ENCODE measurements at regions not wholly inside any gene's neighbourhood (a gene's known extent, or its start where the extent isn't known, plus 50 kb on each side); places are given as distances from the start of the nearest gene placed in this dataset.
"Not testable (repeated sequence)": the region's sequence is repeated elsewhere in the genome, so short reads cannot be mapped to it uniquely, and the experiment has no call there.

DNA sequence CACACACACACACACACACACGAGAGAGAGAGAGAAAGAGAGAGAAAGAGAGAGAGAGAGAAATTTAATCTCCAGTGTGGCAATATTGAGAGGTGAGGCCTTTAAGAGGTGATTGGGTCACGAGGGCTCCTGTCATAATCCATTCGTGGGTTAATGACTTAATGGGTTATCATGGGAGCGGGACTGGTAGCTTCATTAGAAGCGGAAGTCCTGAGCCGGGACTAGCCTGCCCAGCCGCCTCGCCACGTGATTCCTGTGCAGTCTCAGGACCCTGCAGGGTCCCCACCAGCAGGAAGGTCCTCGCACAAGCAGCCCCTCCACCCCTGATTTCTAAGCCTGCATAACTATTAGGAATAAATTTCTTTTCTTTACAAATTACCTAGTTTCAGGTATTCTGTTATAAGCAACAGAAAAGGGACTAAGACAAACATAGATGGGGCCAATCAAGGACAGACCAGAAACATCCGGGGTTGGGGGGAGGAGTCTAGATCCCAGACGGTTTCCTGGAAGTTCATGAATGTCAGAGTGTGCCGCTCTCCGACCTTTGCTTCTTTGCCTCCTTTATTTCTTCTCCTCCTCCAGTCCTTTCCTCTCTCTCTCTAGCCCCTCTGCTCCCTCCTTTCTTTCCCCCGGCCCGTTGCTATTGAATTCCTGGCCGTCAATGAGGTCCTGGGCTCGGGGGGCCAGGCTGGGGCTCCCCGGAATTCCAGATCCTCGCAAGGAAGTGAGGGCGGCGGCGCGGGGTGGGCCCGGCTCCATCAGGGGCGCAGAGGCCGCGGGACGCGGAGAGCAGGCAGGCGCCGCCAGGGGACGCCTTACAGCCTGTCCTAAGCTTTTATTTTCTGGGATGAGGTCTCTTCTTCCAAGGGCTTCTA, 146.8 kb downstream of the CYP26A1 start:
- H3K27me3 ChIP-seq (ENCODE audit: low read depth): no peaks in the 10 kb centered on the region
- H3K4me3 ChIP-seq: no peak overlapping the region
- in situ Hi-C loops (cut with MboI; ENCODE audit: low sequenced_read_pairs): no loop called here
- no peak for DNase-seq (ENCODE audit: low spot score in 2 of 2)
- H3K4me1 ChIP-seq: no peaks in the 10 kb centered on the region
- H3K36me3 ChIP-seq (replicated peaks): no peaks in the 10 kb centered on the region
- H3K9me3 ChIP-seq: no peaks in the 10 kb centered on the region

DNA sequence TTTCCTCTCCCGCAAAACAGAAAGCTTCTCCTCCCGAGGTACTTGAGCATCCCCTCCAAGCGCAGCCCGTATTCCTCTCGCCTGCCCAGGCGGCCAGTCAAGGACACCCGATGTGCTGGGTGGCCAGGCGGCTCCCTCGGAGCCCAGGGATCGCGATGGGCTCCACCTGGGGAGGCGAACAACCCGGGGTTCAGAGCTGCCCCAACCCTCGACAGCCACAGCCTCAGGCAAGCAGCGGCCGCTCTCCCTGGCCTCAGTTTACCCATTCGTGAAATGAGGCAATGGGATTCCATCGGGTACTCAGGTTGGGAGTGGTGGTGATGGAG, 147.4 kb downstream of the CYP26A1 start:
- in situ Hi-C loops (cut with MboI; ENCODE audit: low sequenced_read_pairs): no loop called here
- no peak for DNase-seq (ENCODE audit: low spot score in 2 of 2)
- no peaks in the 10 kb centered on the region for H3K9me3 ChIP-seq

DNA sequence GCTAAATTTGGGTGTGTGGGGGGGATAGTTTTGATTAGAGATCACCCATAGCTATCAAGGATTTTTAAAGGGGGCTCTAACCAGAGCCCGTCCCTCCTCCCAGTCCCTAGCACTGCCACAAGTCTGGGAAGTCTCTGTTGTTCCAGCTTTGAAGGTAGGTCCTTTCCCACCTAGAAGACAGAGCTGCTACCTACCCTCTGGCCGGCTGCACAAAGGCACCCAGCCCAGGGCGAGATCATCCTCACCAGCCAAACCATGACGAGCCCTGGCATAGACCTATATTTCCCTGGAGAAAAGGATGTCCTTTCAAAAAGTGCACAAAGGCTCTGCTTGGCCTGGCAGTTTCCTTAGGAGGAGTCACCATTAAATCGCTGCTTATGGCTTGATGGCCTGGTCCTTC, 147.8 kb downstream of the CYP26A1 start:
- no peak for DNase-seq (ENCODE audit: low spot score in 2 of 2)
- H3K27me3 ChIP-seq (ENCODE audit: low read depth): no peaks in the 10 kb centered on the region
- no peaks in the 10 kb centered on the region for H3K4me1 ChIP-seq
- H3K9me3 ChIP-seq: no peaks in the 10 kb centered on the region
- no peaks in the 10 kb centered on the region for H3K36me3 ChIP-seq (replicated peaks)
- H3K4me3 ChIP-seq: no peak overlapping the region
- in situ Hi-C loops (cut with MboI; ENCODE audit: low sequenced_read_pairs): no loop called here

More for the DNA sequence above, 147.4 kb downstream of the CYP26A1 start:
- Histone ChIP-seq H3K27me3 (ENCODE audit: low read depth) (no peaks in the 10 kb centered on the region), H3K4me3 (no peak overlapping the region), H3K36me3 (replicated peaks) (no peaks in the 10 kb centered on the region), H3K4me1 (no peaks in the 10 kb centered on the region)

DNA sequence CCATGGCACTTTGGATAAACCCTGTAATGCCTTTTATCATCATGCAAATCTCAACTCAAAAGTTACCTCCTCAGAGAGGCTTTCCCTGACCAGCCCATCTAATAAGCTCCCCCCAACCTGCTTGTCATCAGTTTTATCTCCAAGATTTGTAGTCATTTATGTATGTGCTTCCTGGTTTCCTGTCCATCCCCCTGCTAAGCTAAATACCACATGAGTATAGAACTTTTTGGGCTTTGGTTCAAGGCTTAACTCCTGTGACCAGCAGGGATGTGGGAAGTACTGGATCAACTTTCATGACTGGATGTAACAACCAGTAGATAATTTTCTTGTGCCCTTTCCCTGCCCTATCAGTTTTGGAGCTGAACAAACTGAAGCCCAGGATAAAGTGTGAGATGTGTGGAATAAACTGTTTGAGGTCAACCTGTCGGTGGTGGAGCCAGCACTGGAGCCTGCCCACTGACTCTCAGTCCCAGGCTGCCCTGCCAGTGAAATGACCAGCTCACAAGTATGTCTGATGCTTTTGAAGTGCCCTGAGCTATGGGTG, 148.6 kb downstream of the CYP26A1 start:
- in situ Hi-C loops (cut with MboI; ENCODE audit: low sequenced_read_pairs): no loop called here
- no peaks in the 10 kb centered on the region for H3K36me3 ChIP-seq (replicated peaks)

DNA sequence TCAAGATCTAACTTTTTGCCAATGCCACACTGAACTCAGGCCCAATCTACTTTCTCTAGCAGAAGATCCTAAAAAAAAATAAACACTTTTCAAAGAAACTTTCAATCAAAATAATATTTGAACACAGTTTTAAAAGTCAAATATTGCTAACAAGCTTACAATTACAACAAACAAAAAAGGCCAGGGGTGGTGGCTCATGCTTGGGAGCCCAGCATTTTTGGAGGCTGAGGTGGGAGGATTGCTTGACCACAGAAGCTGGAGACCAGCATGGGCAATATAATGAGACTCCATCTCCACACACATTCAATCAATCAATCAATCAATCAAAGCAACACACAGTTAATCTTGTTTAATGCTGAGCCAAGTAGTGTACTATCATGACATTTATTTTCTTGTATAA, 149.2 kb downstream of the CYP26A1 start:
- in situ Hi-C loops (cut with MboI; ENCODE audit: low sequenced_read_pairs): no loop called here
- no peaks in the 10 kb centered on the region for H3K36me3 ChIP-seq (replicated peaks)

More for the DNA sequence above, 148.6 kb downstream of the CYP26A1 start:
- Histone ChIP-seq H3K27me3 (ENCODE audit: low read depth) (no peaks in the 10 kb centered on the region), H3K9me3 (no peaks in the 10 kb centered on the region), H3K4me3 (no peak overlapping the region), H3K4me1 (no peaks in the 10 kb centered on the region)
- no peak for DNase-seq (ENCODE audit: low spot score in 2 of 2)

DNA sequence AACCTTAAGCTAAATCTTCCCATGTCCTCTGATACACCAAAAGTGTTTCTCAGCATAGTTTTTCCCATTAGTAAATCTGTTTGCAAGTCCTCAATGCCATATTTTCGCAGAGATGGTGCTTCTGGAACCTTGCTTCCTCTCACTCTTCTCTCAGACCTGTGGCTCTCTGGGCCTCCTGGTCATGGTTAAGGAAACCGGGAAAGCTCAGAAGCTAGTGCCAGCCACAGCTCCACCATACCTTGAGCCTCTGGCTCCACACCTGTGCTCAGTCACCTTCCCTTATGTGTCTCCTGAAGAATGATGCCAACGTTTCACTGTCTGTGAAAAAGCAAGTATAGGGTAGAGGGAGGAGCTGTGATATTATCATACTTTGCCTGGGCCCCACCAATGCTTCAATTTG, 149.6 kb downstream of the CYP26A1 start:
- no peaks in the 10 kb centered on the region for H3K36me3 ChIP-seq (replicated peaks)
- in situ Hi-C loops (cut with MboI; ENCODE audit: low sequenced_read_pairs): no loop called here
- no peak overlapping the region for H3K4me3 ChIP-seq
- H3K9me3 ChIP-seq: no peaks in the 10 kb centered on the region
- H3K27me3 ChIP-seq (ENCODE audit: low read depth): no peaks in the 10 kb centered on the region
- H3K4me1 ChIP-seq: no peaks in the 10 kb centered on the region
- no peak for DNase-seq (ENCODE audit: low spot score in 2 of 2)

More for the DNA sequence above, 149.2 kb downstream of the CYP26A1 start:
- Histone ChIP-seq H3K27me3 (ENCODE audit: low read depth) (no peaks in the 10 kb centered on the region), H3K9me3 (no peaks in the 10 kb centered on the region), H3K4me3 (no peak overlapping the region), H3K4me1 (no peaks in the 10 kb centered on the region)
- DNase-seq (ENCODE audit: low spot score in 2 of 2): no peak

DNA sequence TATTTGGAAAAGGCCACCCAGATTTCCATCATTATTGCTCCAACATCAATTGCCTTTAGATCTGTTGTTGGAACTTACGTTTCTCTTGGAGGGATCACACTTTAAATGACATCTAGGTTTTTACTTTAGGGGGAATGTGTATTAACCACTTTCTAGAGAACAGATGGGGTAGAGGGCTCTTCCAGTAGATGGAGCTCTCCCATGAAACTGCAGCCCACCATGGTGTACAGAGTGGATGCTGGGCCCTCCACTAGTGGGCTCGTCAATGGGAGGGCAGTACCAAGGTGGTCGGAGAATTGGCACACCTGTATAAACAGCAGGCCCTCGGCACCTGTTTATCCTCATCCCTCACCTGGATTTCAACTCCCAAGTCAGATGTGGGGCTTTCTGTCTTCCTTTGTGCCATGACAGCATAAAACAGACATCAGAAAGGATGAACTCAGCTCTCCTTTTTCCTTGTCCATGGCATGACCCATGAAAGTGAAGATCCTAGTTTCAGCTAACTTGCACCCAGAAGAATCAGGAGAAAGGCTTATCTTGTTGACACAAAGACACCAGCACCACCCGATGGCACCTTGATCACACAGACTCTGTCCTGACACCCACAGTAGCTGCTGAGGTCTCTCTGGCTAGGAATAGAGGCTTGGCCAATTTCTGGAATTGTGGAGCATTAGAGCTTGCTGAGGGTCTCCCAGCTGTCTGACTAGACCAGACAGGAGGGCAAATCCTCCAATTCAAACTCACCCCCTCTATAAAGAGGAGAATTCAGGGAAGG, 150.5 kb downstream of the CYP26A1 start:
- Histone ChIP-seq H3K4me3 (no peak overlapping the region), H3K27me3 (ENCODE audit: low read depth) (no peaks in the 10 kb centered on the region), H3K36me3 (replicated peaks) (no peaks in the 10 kb centered on the region), H3K4me1 (peaks cover 3% of the 10 kb centered on the region), H3K9me3 (no peaks in the 10 kb centered on the region)
- peak in 1 of 2 experiments; percentile 13 for DNase-seq (ENCODE audit: low spot score in 2 of 2)
- in situ Hi-C loops (cut with MboI; ENCODE audit: low sequenced_read_pairs): no loop called here

DNA sequence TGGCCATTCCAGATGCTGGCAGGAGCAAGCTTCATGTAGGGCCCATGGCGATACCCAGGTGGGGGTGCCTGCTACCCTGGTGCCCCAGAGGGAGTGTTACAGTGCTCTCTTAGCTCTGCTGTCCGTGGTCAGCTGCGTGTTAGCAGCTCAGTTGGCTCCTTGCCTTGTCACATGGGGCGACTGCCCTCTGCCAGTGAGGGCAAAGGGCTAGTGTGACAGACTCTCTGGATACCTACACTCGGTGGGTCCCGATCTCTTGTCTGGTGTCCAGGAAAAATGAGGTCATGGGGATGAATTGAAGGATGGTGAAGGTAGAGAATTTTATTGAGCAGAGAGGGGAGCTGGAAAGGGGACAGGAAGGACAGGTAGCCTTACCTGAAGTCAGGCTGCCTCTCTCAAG, 152.2 kb downstream of the CYP26A1 start:
- in situ Hi-C loops (cut with MboI; ENCODE audit: low sequenced_read_pairs): no loop called here

DNA sequence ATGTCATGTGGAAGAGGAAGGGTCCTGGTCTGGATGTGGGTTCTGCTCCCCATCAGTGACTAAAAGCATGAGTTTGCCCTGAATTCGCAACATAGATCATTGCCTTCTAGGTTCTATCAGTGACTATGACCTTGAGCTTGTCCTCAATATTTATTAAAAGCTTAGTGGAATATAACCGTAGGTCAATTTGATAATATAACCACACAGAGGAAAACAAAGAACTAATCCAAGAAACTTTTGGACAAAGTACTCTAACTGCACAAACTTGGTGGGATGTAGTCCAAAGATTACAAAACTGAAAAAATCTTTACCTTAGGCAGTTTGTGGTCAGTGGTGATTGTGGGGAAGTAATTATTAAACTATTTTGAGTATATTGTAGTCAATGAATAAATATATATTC, 152.9 kb downstream of the CYP26A1 start:
- no peaks in the 10 kb centered on the region for H3K36me3 ChIP-seq (replicated peaks)
- in situ Hi-C loops (cut with MboI; ENCODE audit: low sequenced_read_pairs): no loop called here
- no peak for DNase-seq (ENCODE audit: low spot score in 2 of 2)

More for the DNA sequence above, 152.2 kb downstream of the CYP26A1 start:
- no peaks in the 10 kb centered on the region for H3K9me3 ChIP-seq
- no peak for DNase-seq (ENCODE audit: low spot score in 2 of 2)
- no peaks in the 10 kb centered on the region for H3K36me3 ChIP-seq (replicated peaks)
- H3K27me3 ChIP-seq (ENCODE audit: low read depth): no peaks in the 10 kb centered on the region
- peaks cover 7% of the 10 kb centered on the region for H3K4me1 ChIP-seq
- no peak overlapping the region for H3K4me3 ChIP-seq

DNA sequence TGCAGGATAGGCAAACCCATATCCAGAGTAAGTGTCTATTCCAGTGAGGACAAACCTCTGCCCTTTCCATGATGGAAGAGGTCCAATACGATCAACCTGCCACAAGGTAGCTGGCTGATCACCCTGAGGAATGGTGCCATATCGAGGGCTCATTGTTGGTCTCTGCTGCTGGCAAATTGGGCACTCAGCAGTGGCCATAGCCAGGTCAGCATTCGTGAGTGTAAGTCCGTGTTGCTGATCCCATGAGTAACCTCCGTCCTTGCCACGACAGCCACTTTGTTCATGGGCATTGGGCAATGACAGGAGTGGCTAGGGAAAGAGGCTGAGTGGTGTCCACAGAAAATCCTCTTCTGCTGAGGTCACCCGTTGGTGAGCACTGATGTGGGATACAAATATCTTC, 156.9 kb downstream of the CYP26A1 start:
- not testable (repeated sequence) for H3K9me3 ChIP-seq; H3K4me3 ChIP-seq; H3K36me3 ChIP-seq (replicated peaks); DNase-seq (ENCODE audit: low spot score in 2 of 2); H3K4me1 ChIP-seq; H3K27me3 ChIP-seq (ENCODE audit: low read depth)
- in situ Hi-C loops (cut with MboI; ENCODE audit: low sequenced_read_pairs): loop anchor here (5.0 kb wide), 1 partner anchor 52 kb away; no protein-coding TSS in a partner anchor

More for the DNA sequence above, 152.9 kb downstream of the CYP26A1 start:
- H3K9me3 ChIP-seq: no peaks in the 10 kb centered on the region
- H3K4me3 ChIP-seq: no peak overlapping the region
- no peaks in the 10 kb centered on the region for H3K27me3 ChIP-seq (ENCODE audit: low read depth)
- H3K4me1 ChIP-seq: peaks cover 7% of the 10 kb centered on the region

DNA sequence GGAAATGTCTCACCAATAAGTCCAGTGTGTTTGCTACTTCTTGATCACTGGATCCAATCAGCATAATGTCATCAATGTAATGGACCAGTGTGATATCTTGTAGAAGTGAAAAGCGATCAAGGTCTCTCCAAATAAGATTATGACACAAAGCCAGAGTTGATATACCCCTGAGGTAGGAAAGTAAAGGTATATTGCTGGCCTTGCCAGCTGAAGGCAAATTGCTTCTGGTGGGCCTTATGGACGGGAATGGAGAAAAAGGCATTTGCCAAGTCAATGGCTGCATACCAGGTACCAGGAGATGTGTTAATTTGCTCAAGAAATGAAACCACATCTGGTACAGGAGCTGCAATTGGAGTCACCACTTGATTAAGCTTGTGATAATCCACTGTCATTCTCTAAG, 158.5 kb downstream of the CYP26A1 start:
- H3K9me3 ChIP-seq; H3K27me3 ChIP-seq (ENCODE audit: low read depth); DNase-seq (ENCODE audit: low spot score in 2 of 2); H3K4me3 ChIP-seq; H3K36me3 ChIP-seq (replicated peaks); H3K4me1 ChIP-seq: not testable (repeated sequence)
- in situ Hi-C loops (cut with MboI; ENCODE audit: low sequenced_read_pairs): loop anchor here (5.0 kb wide), 1 partner anchor 50 kb away; no protein-coding TSS in a partner anchor

DNA sequence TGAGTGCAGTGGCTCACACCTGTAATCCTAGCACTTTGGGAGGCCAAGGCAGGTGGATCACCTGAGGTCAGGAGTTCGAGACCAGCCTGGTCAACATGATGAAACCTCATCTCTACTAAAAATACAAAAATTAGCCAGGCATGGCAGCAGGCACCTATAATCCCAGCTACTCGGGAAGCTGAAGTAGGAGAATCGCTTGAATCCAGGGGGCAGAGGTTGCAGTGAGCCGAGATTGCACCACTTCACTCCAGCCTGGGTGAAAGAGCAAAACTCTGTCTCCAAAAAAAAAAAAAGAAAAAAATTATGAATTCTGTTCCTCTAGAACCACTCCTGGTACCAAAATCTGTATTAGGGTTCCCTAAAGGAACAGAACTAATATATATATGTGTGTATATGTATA, 161.2 kb downstream of the CYP26A1 start:
- H3K27me3 ChIP-seq (ENCODE audit: low read depth); H3K4me3 ChIP-seq; H3K9me3 ChIP-seq; DNase-seq (ENCODE audit: low spot score in 2 of 2); H3K36me3 ChIP-seq (replicated peaks): not testable (repeated sequence)
- peaks cover 14% of the 10 kb centered on the region for H3K4me1 ChIP-seq
- in situ Hi-C loops (cut with MboI; ENCODE audit: low sequenced_read_pairs): loop anchor here (5.0 kb wide), 1 partner anchor 47 kb away; no protein-coding TSS in a partner anchor

- DNase-seq (ENCODE audit: low spot score in 2 of 2): no peak
- in situ Hi-C loops (cut with MboI; ENCODE audit: low sequenced_read_pairs): no loop called here
These were observed 162.0 kb downstream of the CYP26A1 start for GRCh38 chr10:93235686-93236085.

More at GRCh38 chr10:93235686-93236085, 162.0 kb downstream of the CYP26A1 start:
- Histone ChIP-seq H3K9me3 (peaks cover 2% of the 10 kb centered on the region; the same call in 1 of the 2 replicates), H3K4me1 (peaks cover 14% of the 10 kb centered on the region), H3K36me3 (replicated peaks) (no peaks in the 10 kb centered on the region), H3K27me3 (ENCODE audit: low read depth) (no peaks in the 10 kb centered on the region), H3K4me3 (no peak overlapping the region)

All from HAP-1 (cell line).